ENCODE measurements at regions not wholly inside any gene's neighbourhood (a gene's known extent, or its start where the extent isn't known, plus 50 kb on each side); places are given as distances from the start of the nearest gene placed in this dataset.

DNA sequence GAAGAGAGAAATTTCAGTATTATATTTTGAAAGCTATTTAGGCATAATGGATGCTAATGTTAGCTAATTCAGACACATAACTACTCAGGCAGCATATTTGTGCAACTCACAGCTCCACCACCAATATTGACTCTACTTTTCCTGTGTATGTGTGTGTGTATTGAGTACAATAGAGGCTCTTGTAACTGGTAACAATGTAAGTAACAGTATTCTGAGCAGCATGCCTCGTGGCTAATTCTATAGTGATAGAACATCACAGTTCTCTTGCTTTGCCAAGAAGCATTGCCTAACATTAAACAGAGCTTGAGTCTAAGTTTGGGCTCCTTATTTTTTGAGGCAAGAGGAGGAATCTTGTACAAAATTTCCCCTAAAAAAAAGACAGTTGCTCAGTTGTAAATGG, 98.6 kb upstream of the ARHGEF26 start:
- TF ChIP-seq, protein P1, sequence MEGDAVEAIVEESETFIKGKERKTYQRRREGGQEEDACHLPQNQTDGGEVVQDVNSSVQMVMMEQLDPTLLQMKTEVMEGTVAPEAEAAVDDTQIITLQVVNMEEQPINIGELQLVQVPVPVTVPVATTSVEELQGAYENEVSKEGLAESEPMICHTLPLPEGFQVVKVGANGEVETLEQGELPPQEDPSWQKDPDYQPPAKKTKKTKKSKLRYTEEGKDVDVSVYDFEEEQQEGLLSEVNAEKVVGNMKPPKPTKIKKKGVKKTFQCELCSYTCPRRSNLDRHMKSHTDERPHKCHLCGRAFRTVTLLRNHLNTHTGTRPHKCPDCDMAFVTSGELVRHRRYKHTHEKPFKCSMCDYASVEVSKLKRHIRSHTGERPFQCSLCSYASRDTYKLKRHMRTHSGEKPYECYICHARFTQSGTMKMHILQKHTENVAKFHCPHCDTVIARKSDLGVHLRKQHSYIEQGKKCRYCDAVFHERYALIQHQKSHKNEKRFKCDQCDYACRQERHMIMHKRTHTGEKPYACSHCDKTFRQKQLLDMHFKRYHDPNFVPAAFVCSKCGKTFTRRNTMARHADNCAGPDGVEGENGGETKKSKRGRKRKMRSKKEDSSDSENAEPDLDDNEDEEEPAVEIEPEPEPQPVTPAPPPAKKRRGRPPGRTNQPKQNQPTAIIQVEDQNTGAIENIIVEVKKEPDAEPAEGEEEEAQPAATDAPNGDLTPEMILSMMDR (IDR thresholded peaks at IDR 0.05), result no peak
- no peak for TF ChIP-seq EZH2 (IDR thresholded peaks at IDR 0.05; ENCODE audit: borderline replicate concordance, insufficient read depth, low read depth, low read length, poor library complexity, severe bottlenecking)
